ENCODE measurements at regions not wholly inside any gene's neighbourhood (a gene's known extent, or its start where the extent isn't known, plus 50 kb on each side); places are given as distances from the start of the nearest gene placed in this dataset.

DNA sequence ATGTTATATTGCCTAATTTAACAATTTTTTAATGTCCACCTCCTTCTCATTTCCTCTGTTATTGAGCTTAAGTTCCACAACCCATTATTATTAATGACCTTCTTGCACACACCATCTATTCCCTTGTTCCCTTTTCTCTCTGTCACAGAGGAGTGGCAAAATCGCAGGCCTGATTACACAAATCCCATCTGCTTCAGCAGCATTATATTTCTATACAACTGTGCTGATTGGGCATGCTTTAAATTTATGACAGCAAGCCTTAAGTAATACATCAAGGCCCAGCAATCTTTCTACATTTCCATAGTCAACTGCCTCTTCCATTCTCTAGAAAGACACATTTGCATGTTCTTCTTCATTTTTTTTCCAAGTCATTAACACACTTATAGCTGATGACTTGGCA lies 423.8 kb downstream of the PRDM5 start:
- no peaks in the 10 kb centered on the region for H3K36me3 Mint-ChIP-seq
- DNase-seq, result no peak
- no peaks in the 10 kb centered on the region for H3K27me3 Mint-ChIP-seq

DNA sequence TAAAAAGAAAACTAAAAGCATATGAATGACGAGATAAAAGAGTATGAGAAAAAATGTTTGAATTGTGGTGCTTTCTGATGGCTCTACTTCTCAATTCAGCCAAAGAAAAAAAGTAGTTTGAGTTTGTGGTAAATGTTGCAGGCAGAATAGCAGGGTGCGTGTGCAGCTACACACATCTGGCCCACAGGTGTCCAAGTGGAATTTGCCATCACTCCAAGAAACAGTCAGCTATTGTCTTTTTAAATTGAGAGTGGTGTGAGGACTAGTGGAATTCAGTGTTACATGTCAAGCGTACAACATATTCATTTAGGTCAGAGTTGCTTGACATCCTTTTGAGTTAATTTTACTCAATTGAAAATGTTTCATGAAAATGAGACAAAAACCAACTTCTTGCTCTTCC lies 424.8 kb upstream of the MAD2L1 start:
- Mint-ChIP-seq H3K4me3 (no peak overlapping the region), H3K27ac (no peak overlapping the region), H3K9me3 (peaks cover 5% of the 10 kb centered on the region), H3K27me3 (no peaks in the 10 kb centered on the region), H3K36me3 (no peaks in the 10 kb centered on the region), H3K4me1 (no peaks in the 10 kb centered on the region)
- CTCF ChIA-PET, result no interaction called here
- DNase-seq, result no peak

More for the DNA sequence above, 423.8 kb downstream of the PRDM5 start:
- peaks cover 2% of the 10 kb centered on the region for H3K9me3 Mint-ChIP-seq
- no peak overlapping the region for H3K27ac Mint-ChIP-seq
- CTCF ChIA-PET, result interaction anchor here (1.2 kb wide), 1 partner anchor 143 kb away, joined by 3 read pairs; no protein-coding TSS in a partner anchor
- H3K4me3 Mint-ChIP-seq, result no peak overlapping the region
- no peaks in the 10 kb centered on the region for H3K4me1 Mint-ChIP-seq

DNA sequence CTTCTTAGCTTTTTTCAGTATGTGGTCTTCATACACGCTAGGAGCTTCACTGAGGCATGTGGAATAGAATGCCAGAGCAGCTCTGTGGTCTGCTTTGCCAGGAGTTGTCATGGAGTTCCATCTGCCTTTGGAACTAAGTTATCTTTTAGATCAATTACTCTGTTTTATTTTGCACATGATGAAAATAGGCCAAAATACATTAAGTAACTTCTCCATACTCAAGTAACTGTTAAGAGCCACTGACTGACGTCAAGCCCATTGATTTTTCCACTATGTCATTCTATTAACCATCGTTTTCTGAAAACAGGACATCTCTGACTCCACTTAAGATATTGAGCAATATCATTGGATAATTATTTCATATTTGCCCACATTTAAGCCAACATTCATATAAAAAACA lies 415.1 kb upstream of the MAD2L1 start:
- H3K36me3 Mint-ChIP-seq, result no peaks in the 10 kb centered on the region
- CTCF ChIA-PET, result no interaction called here
- no peaks in the 10 kb centered on the region for H3K9me3 Mint-ChIP-seq
- H3K4me1 Mint-ChIP-seq, result no peaks in the 10 kb centered on the region
- H3K27ac Mint-ChIP-seq, result no peak overlapping the region
- no peak overlapping the region for H3K4me3 Mint-ChIP-seq
- no peaks in the 10 kb centered on the region for H3K27me3 Mint-ChIP-seq
- DNase-seq, result no peak

DNA sequence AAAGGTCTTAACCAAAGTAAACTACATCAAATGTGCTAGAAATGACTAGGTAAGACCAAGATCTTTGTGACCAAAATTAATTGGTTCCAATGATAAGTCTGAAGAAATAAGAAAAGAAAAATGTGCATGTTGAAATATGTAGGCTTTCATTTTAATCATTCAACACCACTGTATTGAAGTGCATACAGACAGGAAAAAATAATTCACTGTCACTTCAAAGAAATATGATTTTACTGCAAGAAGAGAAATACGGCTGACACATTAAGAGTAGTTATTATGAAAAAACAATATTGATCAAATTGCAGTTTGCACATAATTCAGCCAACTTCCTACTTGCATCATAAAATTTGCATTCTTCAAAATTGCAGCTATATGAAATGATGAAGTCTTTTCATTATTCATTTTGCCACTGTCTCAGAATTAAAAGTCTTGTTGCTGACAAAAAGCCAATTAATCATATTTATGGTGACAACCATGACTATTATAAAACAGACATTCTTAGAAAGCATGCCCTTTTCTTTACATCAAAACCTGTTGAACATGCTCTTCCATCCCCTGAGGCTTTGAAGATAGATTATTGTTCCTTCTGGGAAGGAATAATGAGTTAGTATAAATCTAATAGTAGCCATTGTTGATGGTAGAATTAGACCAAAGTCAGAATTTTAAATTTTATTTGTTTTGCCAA lies 405.9 kb upstream of the MAD2L1 start:
- H3K4me1 Mint-ChIP-seq, result no peaks in the 10 kb centered on the region
- DNase-seq, result no peak
- CTCF ChIA-PET, result no interaction called here
- H3K27ac Mint-ChIP-seq, result no peak overlapping the region
- H3K27me3 Mint-ChIP-seq, result no peaks in the 10 kb centered on the region
- H3K36me3 Mint-ChIP-seq, result no peaks in the 10 kb centered on the region
- H3K4me3 Mint-ChIP-seq, result no peak overlapping the region
- no peaks in the 10 kb centered on the region for H3K9me3 Mint-ChIP-seq

DNA sequence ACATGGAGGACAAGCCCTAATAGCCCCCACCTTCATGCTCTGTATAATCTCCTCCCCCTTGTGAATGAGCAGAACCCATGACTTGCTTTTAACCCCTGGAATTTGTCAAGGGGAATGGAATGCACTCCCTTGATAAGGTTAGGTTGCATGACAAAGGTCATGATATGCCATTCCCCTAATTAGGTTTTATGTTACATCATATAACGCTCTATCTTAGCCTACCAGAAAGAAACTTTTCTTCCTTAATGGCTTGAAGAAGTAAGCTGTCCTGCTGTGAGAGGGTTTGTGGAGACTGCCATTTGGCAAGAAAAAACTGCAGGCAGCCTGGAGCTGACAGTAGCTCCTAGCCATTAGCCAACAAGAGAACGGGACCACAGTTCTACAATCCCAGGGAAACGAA lies 399.8 kb upstream of the MAD2L1 start:
- H3K4me3 Mint-ChIP-seq, result no peak overlapping the region
- no peaks in the 10 kb centered on the region for H3K27me3 Mint-ChIP-seq
- H3K36me3 Mint-ChIP-seq, result no peaks in the 10 kb centered on the region
- no peak for DNase-seq
- H3K9me3 Mint-ChIP-seq, result no peaks in the 10 kb centered on the region
- CTCF ChIA-PET, result no interaction called here
- no peak overlapping the region for H3K27ac Mint-ChIP-seq
- H3K4me1 Mint-ChIP-seq, result no peaks in the 10 kb centered on the region

DNA sequence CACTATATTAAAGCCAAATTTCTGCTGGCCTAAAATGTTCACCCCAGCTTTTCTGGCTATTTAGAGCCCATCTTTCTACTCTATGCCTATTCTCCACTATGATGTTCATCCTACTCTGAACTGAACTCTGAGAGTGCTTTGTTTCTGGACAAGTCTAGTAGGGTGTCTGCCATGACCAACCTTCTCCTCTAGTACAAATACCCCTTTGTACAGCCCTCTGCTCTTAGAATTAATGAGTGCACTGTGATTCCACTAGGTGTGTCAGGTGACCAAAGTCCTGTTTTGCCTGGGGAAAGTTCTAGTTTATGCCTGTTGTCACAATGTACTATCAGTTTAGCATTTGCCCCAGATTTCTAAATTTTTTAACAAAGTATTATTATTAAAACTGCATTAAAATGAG lies 388.1 kb upstream of the MAD2L1 start:
- Mint-ChIP-seq H3K27me3 (no peaks in the 10 kb centered on the region), H3K4me3 (no peak overlapping the region), H3K27ac (no peak overlapping the region)

DNA sequence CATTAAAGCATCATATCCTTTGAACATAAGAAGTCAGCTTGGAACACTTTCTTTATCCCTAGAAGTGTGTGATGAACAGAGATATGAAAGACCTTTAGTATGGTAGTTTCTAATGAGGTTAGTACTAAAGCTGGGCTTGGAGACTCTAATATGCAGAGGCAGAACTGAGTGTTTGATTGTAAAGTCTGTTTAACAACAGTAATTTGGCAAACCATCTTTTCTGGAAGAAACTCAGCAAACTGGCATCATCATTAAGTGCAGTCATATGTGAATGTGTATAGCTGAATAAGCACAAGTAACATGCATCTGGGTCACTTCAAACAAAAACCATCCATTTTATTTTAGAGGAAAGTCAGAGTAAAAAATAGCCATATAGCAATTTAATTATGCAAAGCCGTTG lies 385.9 kb upstream of the MAD2L1 start:
- CTCF ChIA-PET, result no interaction called here

More for the DNA sequence above, 388.1 kb upstream of the MAD2L1 start:
- Mint-ChIP-seq H3K4me1 (no peaks in the 10 kb centered on the region), H3K36me3 (no peaks in the 10 kb centered on the region), H3K9me3 (no peaks in the 10 kb centered on the region)
- no peak for DNase-seq
- CTCF ChIA-PET, result no interaction called here

DNA sequence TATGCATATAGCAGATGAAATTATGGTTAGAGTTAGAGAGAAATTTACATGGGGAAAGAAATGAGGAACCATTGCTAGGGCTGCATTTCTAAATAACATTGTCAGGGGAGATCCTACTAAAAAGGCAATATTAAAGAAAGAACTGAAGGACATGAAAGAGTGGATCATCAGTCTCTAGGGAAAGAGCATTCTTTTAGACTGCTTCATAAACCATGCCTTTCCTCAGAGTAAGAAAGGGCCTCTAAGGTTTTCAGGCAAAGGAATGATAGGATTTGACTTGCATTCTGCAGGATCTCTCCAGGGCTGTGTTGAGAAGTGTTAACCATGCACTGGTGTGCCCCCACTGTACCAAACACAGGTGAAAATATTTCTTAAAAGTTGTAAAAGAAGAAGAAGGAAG lies 385.4 kb upstream of the MAD2L1 start:
- CTCF ChIA-PET, result no interaction called here
- Mint-ChIP-seq H3K36me3 (no peaks in the 10 kb centered on the region), H3K4me3 (no peak overlapping the region), H3K27ac (no peak overlapping the region), H3K4me1 (no peaks in the 10 kb centered on the region), H3K9me3 (no peaks in the 10 kb centered on the region), H3K27me3 (no peaks in the 10 kb centered on the region)
- no peak for DNase-seq

More for the DNA sequence above, 385.9 kb upstream of the MAD2L1 start:
- H3K4me3 Mint-ChIP-seq, result no peak overlapping the region
- no peaks in the 10 kb centered on the region for H3K4me1 Mint-ChIP-seq
- H3K27ac Mint-ChIP-seq, result no peak overlapping the region
- H3K36me3 Mint-ChIP-seq, result no peaks in the 10 kb centered on the region
- no peak for DNase-seq
- no peaks in the 10 kb centered on the region for H3K27me3 Mint-ChIP-seq
- no peaks in the 10 kb centered on the region for H3K9me3 Mint-ChIP-seq

DNA sequence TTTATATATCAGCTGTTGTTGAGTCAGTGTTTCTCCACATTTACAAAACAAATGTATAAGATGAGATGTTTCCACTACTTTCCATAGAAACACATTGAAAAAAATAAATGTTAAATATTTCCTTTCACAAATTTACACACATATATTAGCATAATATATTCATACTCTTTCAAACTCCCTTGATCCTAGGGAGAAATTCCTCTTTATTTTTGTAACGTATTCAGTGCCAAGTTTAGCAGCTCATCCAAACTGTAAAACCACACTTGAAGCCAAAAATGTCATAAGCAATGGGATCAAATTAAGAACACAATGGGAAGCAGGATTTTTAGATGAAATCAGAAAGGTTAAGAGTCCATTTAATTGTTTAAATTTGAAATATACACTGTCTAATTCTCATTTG lies 381.1 kb upstream of the MAD2L1 start:
- CTCF ChIA-PET, result no interaction called here
- Mint-ChIP-seq H3K4me1 (no peaks in the 10 kb centered on the region), H3K9me3 (no peaks in the 10 kb centered on the region)

DNA sequence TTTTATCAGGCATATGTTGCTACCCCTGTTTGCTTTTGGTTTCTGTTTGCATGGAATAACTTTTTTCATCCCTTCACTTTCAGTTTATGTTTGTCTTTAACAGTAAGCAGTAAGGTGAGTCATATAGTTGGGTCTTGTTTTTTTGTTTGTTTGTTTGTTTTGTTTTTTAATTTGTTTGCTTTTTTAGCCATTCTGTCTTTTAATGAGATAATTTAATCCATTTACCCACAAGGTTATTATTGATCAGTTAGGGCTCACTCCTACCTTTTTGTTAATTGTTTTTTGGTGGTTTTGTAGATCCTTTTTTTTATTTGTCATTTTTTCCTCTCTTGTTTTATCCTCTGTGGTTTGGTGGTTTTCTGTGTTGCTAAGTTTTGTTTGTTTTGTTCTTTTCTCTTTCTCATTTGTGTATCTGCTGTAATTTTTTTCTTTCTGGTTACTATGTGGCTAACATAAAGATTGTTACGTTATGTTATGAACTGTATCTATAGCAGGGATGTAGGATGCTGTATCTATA lies 379.5 kb upstream of the MAD2L1 start:
- Mint-ChIP-seq H3K36me3 (no peaks in the 10 kb centered on the region), H3K27me3 (no peaks in the 10 kb centered on the region), H3K4me1 (no peaks in the 10 kb centered on the region), H3K4me3 (no peak overlapping the region), H3K9me3 (no peaks in the 10 kb centered on the region), H3K27ac (no peak overlapping the region)
- no peak for DNase-seq
- CTCF ChIA-PET, result no interaction called here

More for the DNA sequence above, 381.1 kb upstream of the MAD2L1 start:
- H3K4me3 Mint-ChIP-seq, result no peak overlapping the region
- no peak for DNase-seq
- no peaks in the 10 kb centered on the region for H3K27me3 Mint-ChIP-seq
- H3K27ac Mint-ChIP-seq, result no peak overlapping the region
- H3K36me3 Mint-ChIP-seq, result no peaks in the 10 kb centered on the region

DNA sequence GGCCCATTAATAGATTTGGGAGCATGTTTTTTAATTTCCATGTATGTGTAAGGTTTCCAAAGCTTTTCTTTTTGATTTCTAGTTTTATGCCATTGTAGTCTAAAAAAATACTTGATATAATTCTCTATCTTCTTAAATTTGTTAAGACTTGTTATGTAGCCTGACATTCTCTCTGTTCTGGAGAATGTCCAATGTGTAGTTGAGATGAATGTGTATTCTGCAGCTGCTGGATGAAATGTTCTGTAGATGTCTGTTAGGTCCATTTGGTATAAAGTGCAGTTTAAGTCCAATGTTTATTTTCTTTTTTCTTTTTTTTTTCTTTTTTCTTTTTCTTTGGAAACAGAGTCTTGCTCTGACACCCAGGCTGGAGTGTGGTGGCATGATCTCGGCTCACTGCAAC lies 378.5 kb upstream of the MAD2L1 start:
- no peak overlapping the region for H3K27ac Mint-ChIP-seq
- H3K4me3 Mint-ChIP-seq, result no peak overlapping the region
- no peak for DNase-seq
- no peaks in the 10 kb centered on the region for H3K9me3 Mint-ChIP-seq
- CTCF ChIA-PET, result no interaction called here
- no peaks in the 10 kb centered on the region for H3K4me1 Mint-ChIP-seq
- H3K36me3 Mint-ChIP-seq, result no peaks in the 10 kb centered on the region
- H3K27me3 Mint-ChIP-seq, result no peaks in the 10 kb centered on the region

DNA sequence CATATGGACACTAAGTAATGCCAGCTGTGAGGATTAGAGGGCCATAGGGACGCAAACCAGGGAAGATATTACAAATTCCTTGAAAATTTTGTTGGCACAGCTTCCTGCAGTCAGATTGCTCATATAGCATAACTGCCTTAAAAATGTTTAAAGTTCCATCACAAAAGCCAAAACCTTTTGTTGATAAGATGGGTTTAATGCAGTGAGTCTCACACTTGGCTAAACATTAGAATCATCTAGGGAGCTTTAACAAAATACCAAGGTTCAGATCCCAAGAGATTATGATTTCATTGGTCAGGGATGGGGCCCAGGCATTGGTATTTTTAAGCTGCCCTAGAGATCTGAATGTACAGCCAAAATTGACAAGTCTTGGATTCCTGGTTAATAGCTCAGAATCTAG lies 376.5 kb upstream of the MAD2L1 start:
- DNase-seq, result no peak
- H3K4me1 Mint-ChIP-seq, result no peaks in the 10 kb centered on the region
- CTCF ChIA-PET, result no interaction called here
- no peak overlapping the region for H3K27ac Mint-ChIP-seq
- no peaks in the 10 kb centered on the region for H3K36me3 Mint-ChIP-seq
- H3K27me3 Mint-ChIP-seq, result no peaks in the 10 kb centered on the region
- H3K4me3 Mint-ChIP-seq, result no peak overlapping the region
- no peaks in the 10 kb centered on the region for H3K9me3 Mint-ChIP-seq

DNA sequence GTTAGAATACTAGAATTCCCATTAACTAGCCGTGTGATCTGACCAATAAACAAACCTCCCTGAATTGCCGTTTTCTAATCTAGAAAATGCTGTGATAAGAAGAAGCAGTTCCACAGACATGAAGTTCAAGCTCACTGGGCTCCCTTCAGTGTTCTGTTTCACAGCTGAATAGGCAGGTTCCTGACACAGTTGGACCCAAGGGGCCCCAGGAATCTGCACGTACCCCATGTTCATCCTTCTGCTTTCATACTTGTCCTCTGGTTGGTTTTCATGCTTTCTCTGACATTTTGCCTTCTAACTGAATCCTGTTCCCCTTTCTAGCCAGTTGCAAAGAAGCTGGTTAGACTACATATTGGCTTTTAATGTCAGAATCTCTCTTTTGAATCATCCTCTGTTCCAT lies 374.1 kb upstream of the MAD2L1 start:
- Mint-ChIP-seq H3K27me3 (no peaks in the 10 kb centered on the region), H3K4me1 (no peaks in the 10 kb centered on the region), H3K9me3 (no peaks in the 10 kb centered on the region), H3K4me3 (no peak overlapping the region), H3K27ac (no peak overlapping the region), H3K36me3 (no peaks in the 10 kb centered on the region)
- DNase-seq, result no peak
- CTCF ChIA-PET, result interaction anchor here (0.7 kb wide), 1 partner anchor 159 kb away, joined by 3 read pairs; no protein-coding TSS in a partner anchor

DNA sequence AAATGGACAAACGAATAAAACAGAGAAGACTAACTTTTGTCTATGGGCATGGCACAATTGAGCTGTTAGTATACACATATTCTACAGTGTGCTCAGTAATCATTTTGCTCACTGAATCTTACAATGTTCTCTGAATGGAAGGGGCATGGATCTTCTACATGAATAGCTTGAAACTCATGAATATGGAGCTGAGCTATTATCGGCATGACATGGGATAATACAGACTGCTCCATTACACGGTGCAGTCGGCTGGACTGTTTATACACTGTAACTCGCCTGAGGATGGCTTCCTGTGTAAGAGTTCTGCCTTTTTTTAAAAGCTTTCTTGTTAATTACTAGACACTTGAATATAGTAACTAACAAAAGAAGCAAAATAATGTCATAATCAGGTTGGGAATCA lies 368.5 kb upstream of the MAD2L1 start:
- CTCF ChIA-PET, result interaction anchor here (0.6 kb wide), 1 partner anchor 813 kb away, joined by 3 read pairs; no protein-coding TSS in a partner anchor
- no peaks in the 10 kb centered on the region for H3K27me3 Mint-ChIP-seq
- H3K27ac Mint-ChIP-seq, result no peak overlapping the region
- no peaks in the 10 kb centered on the region for H3K36me3 Mint-ChIP-seq
- no peaks in the 10 kb centered on the region for H3K9me3 Mint-ChIP-seq
- DNase-seq, result no peak
- no peaks in the 10 kb centered on the region for H3K4me1 Mint-ChIP-seq
- H3K4me3 Mint-ChIP-seq, result no peak overlapping the region

DNA sequence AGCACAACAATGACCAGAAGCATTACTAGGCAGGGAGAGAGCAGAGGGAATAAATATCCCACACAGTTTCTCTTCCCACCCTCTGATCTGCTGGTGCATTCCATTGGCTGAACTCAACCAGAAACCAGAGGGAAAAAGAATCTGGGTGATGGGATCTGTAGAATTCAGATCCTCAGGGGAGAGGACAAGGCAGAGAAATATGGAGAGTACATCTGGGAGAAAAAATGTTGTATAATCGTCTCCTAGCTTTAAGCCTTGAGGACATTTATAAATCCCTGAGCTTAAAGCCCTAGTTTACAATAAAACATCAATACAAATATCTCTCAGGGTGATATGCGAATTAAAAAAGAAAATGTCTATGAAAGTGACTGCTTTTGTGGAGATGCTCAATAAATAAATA lies 368.1 kb upstream of the MAD2L1 start:
- no peaks in the 10 kb centered on the region for H3K36me3 Mint-ChIP-seq
- CTCF ChIA-PET, result no interaction called here
- H3K4me3 Mint-ChIP-seq, result no peak overlapping the region
- no peaks in the 10 kb centered on the region for H3K9me3 Mint-ChIP-seq
- no peak for DNase-seq
- H3K27ac Mint-ChIP-seq, result no peak overlapping the region
- H3K4me1 Mint-ChIP-seq, result no peaks in the 10 kb centered on the region
- H3K27me3 Mint-ChIP-seq, result no peaks in the 10 kb centered on the region

Measured in activated naive CD4-positive, alpha-beta T cell treated with anti-CD3 and anti-CD28 coated beads, Interleukin-2, amount 10 ng/mL, durations not matched to agents 7 days and 5 days (primary cell).